T-cell (primary cell): ENCODE measurements at regions not wholly inside any gene's neighbourhood (a gene's known extent, or its start where the extent isn't known, plus 50 kb on each side); places are given as distances from the start of the nearest gene placed in this dataset.
A peak's percentile ranks its signal among the peaks of the same experiment; 100 is the strongest.

ENCODE experiments used
- ATAC-seq, 4 experiments: fragments of 200-7000 bp in 3 of 4; fragments of 150-1000 bp in 1 of 4; cut with Tn5 transposase; replicated peaks in 1 of 4; 1 replicate in 3 of 4; 2 replicates in 1 of 4; pipeline ENCODE4 v1.10.0; 2021; ENCODE audit warnings: moderate library complexity in 3 of 4, mild to moderate bottlenecking in 2 of 4, moderate number of reproducible peaks in 1 of 4
- CTCF ChIA-PET, 2 donors: fragments of 300-600 bp; sonication (Branson Sonifier 250); formaldehyde crosslinking; loops; one replicate each; lab custom pipeline; 2022; ENCODE audit warnings: antibody characterized with exemption in 2 of 2; lab: Charles Lee
- POLR2A ChIA-PET, 2 donors: fragments of 300-600 bp; sonication (Branson Sonifier 250); formaldehyde crosslinking; loops; one replicate each; lab custom pipeline; 2022; ENCODE audit warnings: antibody characterized with exemption in 2 of 2; lab: Charles Lee
- DNase-seq, 35 experiments: peaks; one replicate each; pipeline versions ENCODE4 v3.0.0 to v3.0.0-alpha.2; 2013 to 2023
- H3K27ac ChIP-seq: one replicate; pipeline ENCODE4 v1.5.1; 2013; ENCODE audit warnings: low read length
- H3K27me3 ChIP-seq, 2 experiments: replicated peaks in 1 of 2; 1 replicate in 1 of 2; 2 replicates in 1 of 2; pipeline versions ENCODE4 v1.6.1 to v1.7.0; 2013; ENCODE audit warnings: low read length in 1 of 2, mixed read lengths in 1 of 2; ENCODE audit not compliant: control insufficient read depth in 2 of 2, insufficient read depth in 2 of 2; ENCODE audit errors: extremely low read depth in 1 of 2
- H3K36me3 ChIP-seq, 2 donors: 1 replicate in 1 of 2; 2 replicates in 1 of 2; pipeline versions ENCODE4 v1.6.1 to v1.7.0; 2013; ENCODE audit warnings: low read length in 1 of 2; ENCODE audit not compliant: control insufficient read depth in 2 of 2, insufficient read depth in 1 of 2; ENCODE audit errors: extremely low read depth in 1 of 2
- H3K4me1 ChIP-seq, 2 experiments: 1 replicate in 1 of 2; 2 replicates in 1 of 2; pipeline versions ENCODE4 v1.6.1 to v1.7.0; 2013; ENCODE audit warnings: low read length in 2 of 2, mixed read lengths in 1 of 2; ENCODE audit not compliant: insufficient read depth in 2 of 2, control insufficient read depth in 1 of 2; ENCODE audit errors: extremely low read depth in 1 of 2
- H3K4me3 ChIP-seq, 2 donors: 1 replicate in 1 of 2; 2 replicates in 1 of 2; pipeline versions ENCODE4 v1.5.1 to v1.7.0; 2013; ENCODE audit warnings: mild to moderate bottlenecking in 2 of 2, low read length in 1 of 2, moderate library complexity in 1 of 2; ENCODE audit not compliant: control insufficient read depth in 1 of 2; ENCODE audit errors: extremely low read depth in 1 of 2
- H3K9me3 ChIP-seq: 2 replicates; pipeline ENCODE4 v1.7.0; 2013
- H3K27ac Mint-ChIP-seq, 2 donors: one replicate each; pipeline ENCODE4 v1.8.0; 2020 to 2021; ENCODE audit warnings: mild to moderate bottlenecking in 2 of 2, mixed read lengths in 2 of 2
- H3K27me3 Mint-ChIP-seq, 2 donors: one replicate each; pipeline ENCODE4 v1.8.0; 2021 to 2022; ENCODE audit warnings: mixed read lengths in 2 of 2
- H3K36me3 Mint-ChIP-seq: one replicate; pipeline ENCODE4 v1.8.0; 2021; ENCODE audit warnings: mixed read lengths
- H3K4me1 Mint-ChIP-seq, 3 donors: one replicate each; pipeline ENCODE4 v1.8.0; 2020 to 2022; ENCODE audit warnings: mixed read lengths in 3 of 3, mild to moderate bottlenecking in 1 of 3
- H3K4me3 Mint-ChIP-seq, 3 donors: one replicate each; pipeline ENCODE4 v1.8.0; 2020 to 2022; ENCODE audit warnings: mild to moderate bottlenecking in 3 of 3, mixed read lengths in 3 of 3, moderate library complexity in 3 of 3
- H3K9me3 Mint-ChIP-seq, 3 donors: one replicate each; pipeline ENCODE4 v1.8.0; 2020 to 2022; ENCODE audit warnings: mixed read lengths in 3 of 3
- WGBS: methylation state at CpG from one replicate; pipeline ENCODE4 v1.1.5; 2013; ENCODE audit warnings: missing lambda C conversion rate; ENCODE audit not compliant: insufficient coverage; 5-methylcytosine and 5-hydroxymethylcytosine counted together

GRCh38 chr4:3387154-3387942, 54.4 kb upstream of the HGFAC start:
- H3K27me3 Mint-ChIP-seq: peaks cover 0 to 2% of the 10 kb centered on the region in 2 donors
- Histone ChIP-seq H3K4me1 (peaks cover 7 to 14% of the 10 kb centered on the region in 2 experiments), H3K27me3 (peaks cover 0 to 34% of the 10 kb centered on the region in 2 experiments), H3K4me3 (no peak overlapping the region), H3K36me3 (no peaks in the 10 kb centered on the region), H3K9me3 (no peaks in the 10 kb centered on the region), H3K27ac (no peak overlapping the region)
- ChIA-PET POLR2A (no interaction called here), CTCF (no interaction called here)
- H3K4me1 Mint-ChIP-seq: peaks cover 10 to 26% (median 16%) of the 10 kb centered on the region in 3 donors
- DNase-seq (no peak), ATAC-seq (no peak)
- no peak overlapping the region for H3K4me3 Mint-ChIP-seq
- no peaks in the 10 kb centered on the region for H3K9me3 Mint-ChIP-seq
- no peak overlapping the region for H3K27ac Mint-ChIP-seq
- no peaks in the 10 kb centered on the region for H3K36me3 Mint-ChIP-seq
- 88% methylated on average over 7 of the region's 15 CpGs for WGBS

- Mint-ChIP-seq H3K4me3 (no peak overlapping the region), H3K27ac (no peak overlapping the region), H3K27me3 (peaks cover 0 to 2% of the 10 kb centered on the region in 2 donors), H3K4me1 (peaks cover 10 to 26% (median 16%) of the 10 kb centered on the region in 3 donors), H3K9me3 (no peaks in the 10 kb centered on the region), H3K36me3 (no peaks in the 10 kb centered on the region)
- H3K4me3 ChIP-seq: no peak overlapping the region
- ChIA-PET POLR2A (no interaction called here), CTCF (no interaction called here)
- H3K9me3 ChIP-seq: no peaks in the 10 kb centered on the region
- ATAC-seq (no peak), DNase-seq (peak in 1 of 35 experiments; percentile 25)
- H3K4me1 ChIP-seq: peaks cover 7 to 14% of the 10 kb centered on the region in 2 experiments
- H3K36me3 ChIP-seq: no peaks in the 10 kb centered on the region
- H3K27me3 ChIP-seq: peaks cover 0 to 34% of the 10 kb centered on the region in 2 experiments
- 73% methylated on average over 5 of the region's 12 CpGs for WGBS
- no peak overlapping the region for H3K27ac ChIP-seq
Measured at GRCh38 chr4:3387943-3388361, 53.8 kb upstream of the HGFAC start.

- Histone ChIP-seq H3K4me3 (no peak overlapping the region), H3K27ac (no peak overlapping the region), H3K9me3 (no peaks in the 10 kb centered on the region), H3K27me3 (peaks cover 0 to 36% of the 10 kb centered on the region in 2 experiments), H3K36me3 (no peaks in the 10 kb centered on the region), H3K4me1 (peaks cover 7 to 14% of the 10 kb centered on the region in 2 experiments)
- DNase-seq (no peak), ATAC-seq (no peak)
- H3K9me3 Mint-ChIP-seq: no peaks in the 10 kb centered on the region
- no peak overlapping the region for H3K27ac Mint-ChIP-seq
- peaks cover 0 to 2% of the 10 kb centered on the region in 2 donors for H3K27me3 Mint-ChIP-seq
- POLR2A ChIA-PET: no interaction called here
- CTCF ChIA-PET: no interaction called here
- peaks cover 10 to 26% (median 16%) of the 10 kb centered on the region in 3 donors for H3K4me1 Mint-ChIP-seq
- H3K36me3 Mint-ChIP-seq: no peaks in the 10 kb centered on the region
- WGBS: 40% methylated on average over 6 of the region's 16 CpGs
- H3K4me3 Mint-ChIP-seq: peak overlapping the region in 1 of 3 donors; percentile 33
Measured at GRCh38 chr4:3388471-3389232, 53.1 kb upstream of the HGFAC start.

GRCh38 chr4:3389233-3390215, 52.2 kb upstream of the HGFAC start:
- ChIA-PET POLR2A (no interaction called here), CTCF (no interaction called here)
- Mint-ChIP-seq H3K27me3 (peaks cover 0 to 2% of the 10 kb centered on the region in 2 donors), H3K36me3 (peaks cover 2% of the 10 kb centered on the region), H3K4me1 (peaks cover 10 to 23% (median 16%) of the 10 kb centered on the region in 3 donors), H3K27ac (no peak overlapping the region), H3K9me3 (no peaks in the 10 kb centered on the region), H3K4me3 (peak overlapping the region in 1 of 3 donors; percentile 33)
- Histone ChIP-seq H3K36me3 (no peaks in the 10 kb centered on the region), H3K4me1 (peaks cover 7 to 13% of the 10 kb centered on the region in 2 experiments), H3K4me3 (no peak overlapping the region), H3K27me3 (peaks cover 0 to 33% of the 10 kb centered on the region in 2 experiments), H3K27ac (no peak overlapping the region), H3K9me3 (no peaks in the 10 kb centered on the region)
- WGBS: 83% methylated on average over 29 of the region's 32 CpGs
- no peak for DNase-seq
- ATAC-seq: no peak

- Mint-ChIP-seq H3K36me3 (peaks cover 2% of the 10 kb centered on the region), H3K4me3 (no peak overlapping the region)
- 95% methylated on average over 17 of the region's 24 CpGs for WGBS
Measured at GRCh38 chr4:3390288-3390811, 51.4 kb upstream of the HGFAC start.

More at GRCh38 chr4:3390288-3390811, 51.4 kb upstream of the HGFAC start:
- ChIA-PET CTCF (no interaction called here), POLR2A (no interaction called here)
- Histone ChIP-seq H3K27ac (no peak overlapping the region), H3K4me3 (no peak overlapping the region), H3K36me3 (no peaks in the 10 kb centered on the region), H3K4me1 (peaks cover 3 to 6% of the 10 kb centered on the region in 2 experiments), H3K9me3 (no peaks in the 10 kb centered on the region), H3K27me3 (peaks cover 0 to 25% of the 10 kb centered on the region in 2 experiments)
- Mint-ChIP-seq H3K9me3 (no peaks in the 10 kb centered on the region), H3K4me1 (peaks cover 8 to 18% (median 14%) of the 10 kb centered on the region in 3 donors), H3K27me3 (peaks cover 0 to 2% of the 10 kb centered on the region in 2 donors), H3K27ac (no peak overlapping the region)
- no peak for DNase-seq
- no peak for ATAC-seq
